Panc1 (cell line): ENCODE measurements at regions not wholly inside any gene's neighbourhood (a gene's known extent, or its start where the extent isn't known, plus 50 kb on each side); places are given as distances from the start of the nearest gene placed in this dataset.

Source experiments
- ATAC-seq: fragments of 200-7000 bp; cut with Tn5 transposase; 2 replicates; pipeline ENCODE4 v1.9.1; 2020; ENCODE audit warnings: mild to moderate bottlenecking, moderate library complexity
- BruUV-seq: library from RNA; stranded (reverse); fragments of 400-500 nt; replicated peaks from 2 replicates; lab custom pipeline; 2021; lab: Mats Ljungman, UMichigan
- CTCF ChIA-PET: fragments of 300-600 bp; sonication (Branson Sonifier 250); formaldehyde crosslinking; loops from one replicate; lab custom pipeline; 2022; ENCODE audit warnings: antibody characterized with exemption; lab: Charles Lee
- POLR2A ChIA-PET: fragments of 300-600 bp; sonication (Branson Sonifier 250); formaldehyde crosslinking; loops from one replicate; lab custom pipeline; 2022; ENCODE audit warnings: antibody characterized with exemption; lab: Charles Lee
- DNase-seq: peaks from one replicate; pipeline ENCODE4 v3.0.0-alpha.2; 2010; ENCODE audit warnings: low read depth, low spot score
- H3K27ac ChIP-seq: 2 replicates; pipeline ENCODE4 v1.5.1; 2011; ENCODE audit warnings: mild to moderate bottlenecking, low read length, inconsistent platforms
- H3K27me3 ChIP-seq: fragments of 200-500 bp; sonication (Bioruptor generic); 2 replicates; pipeline ENCODE4 v1.6.0; 2014; ENCODE audit warnings: low read length, inconsistent platforms; ENCODE audit not compliant: control insufficient read depth, insufficient read depth
- H3K36me3 ChIP-seq: fragments of 200-500 bp; sonication (Bioruptor generic); 2 replicates; pipeline ENCODE4 v1.5.1; 2014; ENCODE audit warnings: inconsistent platforms, mild to moderate bottlenecking, low read length, moderate library complexity; ENCODE audit not compliant: control insufficient read depth, insufficient read depth
- H3K4me1 ChIP-seq: 2 replicates; pipeline ENCODE4 v1.5.1; 2011; ENCODE audit warnings: inconsistent platforms, mild to moderate bottlenecking, low read length, moderate library complexity; ENCODE audit not compliant: control insufficient read depth, insufficient read depth
- H3K4me3 ChIP-seq, 2 experiments: 2 replicates each; pipeline ENCODE4 v1.5.1; 2011 to 2012; ENCODE audit warnings: low read depth in 2 of 2, low read length in 2 of 2, mild to moderate bottlenecking in 2 of 2, inconsistent platforms in 1 of 2, moderate library complexity in 1 of 2
- H3K9me3 ChIP-seq: fragments of 200-500 bp; sonication (Bioruptor generic); 2 replicates; pipeline ENCODE4 v1.5.1; 2014; ENCODE audit warnings: low read depth, mild to moderate bottlenecking, inconsistent platforms, low read length, moderate library complexity; ENCODE audit not compliant: control insufficient read depth, insufficient read depth
- CTCF ChIP-seq: fragments of 450-650 bp; IDR thresholded peaks from 2 replicates; pipeline ENCODE4 v1.5.1; 2017; ENCODE audit warnings: mild to moderate bottlenecking
- POLR2AphosphoS5 ChIP-seq: IDR thresholded peaks from 2 replicates; pipeline ENCODE4 v1.6.1; 2012; ENCODE audit warnings: mild to moderate bottlenecking, low read depth, low read length, moderate library complexity
- REST ChIP-seq, 2 experiments: IDR thresholded peaks; 2 replicates each; pipeline ENCODE4 v1.6.1; 2011 to 2012; ENCODE audit warnings: low read depth in 2 of 2, control low read depth in 1 of 2, low read length in 1 of 2, mild to moderate bottlenecking in 1 of 2, moderate library complexity in 1 of 2; ENCODE audit not compliant: insufficient read depth in 1 of 2
- SIN3A ChIP-seq: IDR thresholded peaks from 2 replicates; pipeline ENCODE4 v1.6.1; 2012; ENCODE audit warnings: low read depth, mild to moderate bottlenecking, low read length, moderate library complexity, borderline replicate concordance; ENCODE audit not compliant: insufficient read depth
- TCF7L2 ChIP-seq: IDR thresholded peaks from 2 replicates; pipeline ENCODE4 v1.6.1; 2011; ENCODE audit warnings: mild to moderate bottlenecking, low read depth, low read length, inconsistent platforms
- in situ Hi-C: cut with HindIII; loops from 2 replicates; pipeline ENCODE4 v1.10.0; 2016; ENCODE audit warnings: low sequenced_read_pairs, low pct_unique_long_range_greater_than_20kb
- intact Hi-C: fragments of 100-400 bp; cut with micrococcal nuclease; formaldehyde crosslinking; loops from one replicate; pipeline ENCODE4 v1.10.0; 2022; ENCODE audit not compliant: unreplicated experiment

GRCh38 chr6:110042670-110043296 lies 64.7 kb downstream of the GPR6 start:
- Histone ChIP-seq H3K27me3 (no peaks in the 10 kb centered on the region), H3K9me3 (no peaks in the 10 kb centered on the region; the same call in 1 of the 2 replicates), H3K4me3 (no peak overlapping the region; a peak in 1 of 4 replicates), H3K36me3 (no peaks in the 10 kb centered on the region), H3K27ac (no peak overlapping the region), H3K4me1 (no peaks in the 10 kb centered on the region)
- DNase-seq (no peak), ATAC-seq (no peak)
- ChIA-PET POLR2A (no interaction called here), CTCF (interaction anchor here (1.1 kb wide), 1 partner anchor 12 kb away, joined by 3 read pairs; no protein-coding TSS in a partner anchor)
- TF ChIP-seq POLR2AphosphoS5: no peak
- TF ChIP-seq CTCF: no peak
- no peak for TF ChIP-seq TCF7L2
- TF ChIP-seq REST (IDR thresholded peaks at IDR 0.05; ENCODE audit: insufficient read depth in 1 of 2, low read depth in 2 of 2, low read length in 1 of 2): no peak
- TF ChIP-seq SIN3A: no peak
- intact Hi-C loops (no loop called here), in situ Hi-C loops (no loop called here)
- BruUV-seq: no TSS peak

GRCh38 chr6:110043366-110043994 lies 65.4 kb downstream of the GPR6 start:
- DNase-seq (no peak), ATAC-seq (no peak)
- H3K9me3 ChIP-seq: no peaks in the 10 kb centered on the region; the same call in 1 of the 2 replicates
- intact Hi-C loops: no loop called here
- ChIA-PET CTCF (interaction anchor here (0.6 to 1.1 kb wide), 2 partner anchors 11 to 347 kb away, joined by 3 to 5 read pairs; no protein-coding TSS in a partner anchor), POLR2A (no interaction called here)
- H3K27me3 ChIP-seq: peaks cover 3% of the 10 kb centered on the region; the same call in 1 of the 2 replicates
- in situ Hi-C loops: no loop called here
- no peak overlapping the region for H3K4me3 ChIP-seq
- no TSS peak for BruUV-seq
- TF ChIP-seq POLR2AphosphoS5: no peak
- no peak for TF ChIP-seq REST (IDR thresholded peaks at IDR 0.05; ENCODE audit: insufficient read depth in 1 of 2, low read depth in 2 of 2, low read length in 1 of 2)
- no peak for TF ChIP-seq SIN3A
- no peak for TF ChIP-seq CTCF
- no peak for TF ChIP-seq TCF7L2
- H3K36me3 ChIP-seq: no peaks in the 10 kb centered on the region
- H3K27ac ChIP-seq: no peak overlapping the region
- H3K4me1 ChIP-seq: no peaks in the 10 kb centered on the region
